ENCODE measurements at regions not wholly inside any gene's neighbourhood (a gene's known extent, or its start where the extent isn't known, plus 50 kb on each side); places are given as distances from the start of the nearest gene placed in this dataset.
A peak's percentile ranks its signal among the peaks of the same experiment; 100 is the strongest.
"Not testable (repeated sequence)": the region's sequence is repeated elsewhere in the genome, so short reads cannot be mapped to it uniquely, and the experiment has no call there.

- no peak for ATAC-seq
- no peak for DNase-seq (ENCODE audit: low spot score)
- intact Hi-C loops (cut with DNase I): no loop called here
Measured at GRCh38 chr12:116443821-116444589, 115.2 kb upstream of the MAP1LC3B2 start.

- ATAC-seq: no peak
- intact Hi-C loops (cut with DNase I): no loop called here
Measured at GRCh38 chr12:116444590-116444943, 114.6 kb upstream of the MAP1LC3B2 start.

GRCh38 chr12:116448165-116448739 lies 110.9 kb upstream of the MAP1LC3B2 start:
- DNase-seq (ENCODE audit: low spot score) (no peak), ATAC-seq (no peak)
- intact Hi-C loops (cut with DNase I): no loop called here

More at GRCh38 chr12:116444590-116444943, 114.6 kb upstream of the MAP1LC3B2 start:
- DNase-seq (ENCODE audit: low spot score): no peak

GRCh38 chr12:116450406-116450910 lies 108.7 kb upstream of the MAP1LC3B2 start:
- DNase-seq (ENCODE audit: low spot score) (no peak), ATAC-seq (no peak)
- intact Hi-C loops (cut with DNase I): no loop called here

- DNase-seq (ENCODE audit: low spot score); intact Hi-C loops (cut with DNase I); ATAC-seq: not testable (repeated sequence)
Measured at GRCh38 chr12:116452975-116453374, 106.2 kb upstream of the MAP1LC3B2 start.

GRCh38 chr12:116453631-116454030 lies 105.5 kb upstream of the MAP1LC3B2 start:
- ATAC-seq (no peak), DNase-seq (ENCODE audit: low spot score) (no peak)
- intact Hi-C loops (cut with DNase I): no loop called here

GRCh38 chr12:116454076-116454475 lies 105.1 kb upstream of the MAP1LC3B2 start:
- no peak for DNase-seq (ENCODE audit: low spot score)
- intact Hi-C loops (cut with DNase I): no loop called here
- ATAC-seq: no peak

GRCh38 chr12:116454950-116455447 lies 104.2 kb upstream of the MAP1LC3B2 start:
- intact Hi-C loops (cut with DNase I): no loop called here
- ATAC-seq: peak; percentile 0
- no peak for DNase-seq (ENCODE audit: low spot score)

- intact Hi-C loops (cut with DNase I): no loop called here
- ATAC-seq (peak; percentile 92), DNase-seq (ENCODE audit: low spot score) (peak; percentile 82)
Measured at GRCh38 chr12:116455540-116456329, 103.4 kb upstream of the MAP1LC3B2 start.

GRCh38 chr12:116456330-116457082 lies 102.7 kb upstream of the MAP1LC3B2 start:
- ATAC-seq (peak; percentile 20), DNase-seq (ENCODE audit: low spot score) (no peak)
- intact Hi-C loops (cut with DNase I): no loop called here

GRCh38 chr12:116458492-116458891 lies 100.7 kb upstream of the MAP1LC3B2 start:
- ATAC-seq (no peak), DNase-seq (ENCODE audit: low spot score) (no peak)
- intact Hi-C loops (cut with DNase I): no loop called here

- ATAC-seq (no peak), DNase-seq (ENCODE audit: low spot score) (no peak)
- intact Hi-C loops (cut with DNase I): no loop called here
Measured at GRCh38 chr12:116459011-116459875, 99.9 kb upstream of the MAP1LC3B2 start.

- DNase-seq (ENCODE audit: low spot score) (no peak), ATAC-seq (no peak)
- intact Hi-C loops (cut with DNase I): no loop called here
Measured at GRCh38 chr12:116459916-116460663, 99.1 kb upstream of the MAP1LC3B2 start.

GRCh38 chr12:116461060-116461459 lies 98.1 kb upstream of the MAP1LC3B2 start:
- DNase-seq (ENCODE audit: low spot score) (no peak), ATAC-seq (no peak)
- intact Hi-C loops (cut with DNase I): no loop called here

GRCh38 chr12:116463366-116463765 lies 95.8 kb upstream of the MAP1LC3B2 start:
- intact Hi-C loops (cut with DNase I): no loop called here
- ATAC-seq (no peak), DNase-seq (ENCODE audit: low spot score) (no peak)

GRCh38 chr12:116465407-116465806 lies 93.8 kb upstream of the MAP1LC3B2 start:
- intact Hi-C loops (cut with DNase I): no loop called here
- no peak for DNase-seq (ENCODE audit: low spot score)
- no peak for ATAC-seq

GRCh38 chr12:116465856-116466255 lies 93.3 kb upstream of the MAP1LC3B2 start:
- intact Hi-C loops (cut with DNase I): no loop called here
- ATAC-seq (no peak), DNase-seq (ENCODE audit: low spot score) (no peak)

All from sciatic nerve (tissue), 2 donors.